Calu3 (cell line): ENCODE measurements at regions not wholly inside any gene's neighbourhood (a gene's known extent, or its start where the extent isn't known, plus 50 kb on each side); places are given as distances from the start of the nearest gene placed in this dataset.

Source experiments
- BruUV-seq: library from RNA; stranded (reverse); fragments of 400-500 nt; replicated peaks from 2 replicates; lab custom pipeline; 2021; lab: Mats Ljungman, UMichigan
- CTCF ChIA-PET: fragments of 300-600 bp; sonication (Branson Sonifier 250); formaldehyde crosslinking; loops from one replicate; lab custom pipeline; 2022; ENCODE audit warnings: antibody characterized with exemption; lab: Charles Lee
- DNase-seq: peaks from one replicate; pipeline ENCODE4 v3.0.0; 2022
- H3K27ac Mint-ChIP-seq: one replicate; pipeline ENCODE4 v1.8.0; 2022; ENCODE audit warnings: mixed read lengths; ENCODE audit not compliant: unreplicated experiment
- H3K27me3 Mint-ChIP-seq: one replicate; pipeline ENCODE4 v1.8.0; 2022; ENCODE audit warnings: mixed read lengths; ENCODE audit not compliant: unreplicated experiment
- H3K36me3 Mint-ChIP-seq: one replicate; pipeline ENCODE4 v1.8.0; 2022; ENCODE audit warnings: mild to moderate bottlenecking, moderate library complexity, mixed read lengths; ENCODE audit not compliant: insufficient read depth, unreplicated experiment
- H3K4me1 Mint-ChIP-seq: one replicate; pipeline ENCODE4 v1.8.0; 2022; ENCODE audit warnings: mild to moderate bottlenecking, low read depth, mixed read lengths; ENCODE audit not compliant: unreplicated experiment
- H3K4me3 Mint-ChIP-seq: one replicate; pipeline ENCODE4 v1.8.0; 2022; ENCODE audit warnings: mild to moderate bottlenecking, low read depth, moderate library complexity, mixed read lengths; ENCODE audit not compliant: unreplicated experiment
- H3K9me3 Mint-ChIP-seq: one replicate; pipeline ENCODE4 v1.8.0; 2022; ENCODE audit warnings: low read depth, mixed read lengths; ENCODE audit not compliant: unreplicated experiment
- intact Hi-C: fragments of 100-400 bp; cut with micrococcal nuclease; formaldehyde crosslinking; loops from one replicate; pipeline ENCODE4 v1.10.0; 2022; ENCODE audit not compliant: unreplicated experiment
- TF ChIP-seq, protein P1 (sequence below): fragments of 200-600 bp; IDR thresholded peaks from one replicate; pipeline ENCODE4 v1.8.0; 2022; ENCODE audit warnings: antibody characterized with exemption; ENCODE audit not compliant: unreplicated experiment

GRCh38 chr3:106172780-106173179 lies 304.0 kb upstream of the CBLB start:
- CTCF ChIA-PET = no interaction called here
- no peaks in the 10 kb centered on the region for H3K9me3 Mint-ChIP-seq
- DNase-seq = no peak
- H3K27ac Mint-ChIP-seq = no peak overlapping the region
- intact Hi-C loops = no loop called here
- H3K4me3 Mint-ChIP-seq = no peak overlapping the region
- H3K36me3 Mint-ChIP-seq = no peaks in the 10 kb centered on the region
- no TSS peak for BruUV-seq
- H3K27me3 Mint-ChIP-seq = no peaks in the 10 kb centered on the region
- TF ChIP-seq, protein P1, sequence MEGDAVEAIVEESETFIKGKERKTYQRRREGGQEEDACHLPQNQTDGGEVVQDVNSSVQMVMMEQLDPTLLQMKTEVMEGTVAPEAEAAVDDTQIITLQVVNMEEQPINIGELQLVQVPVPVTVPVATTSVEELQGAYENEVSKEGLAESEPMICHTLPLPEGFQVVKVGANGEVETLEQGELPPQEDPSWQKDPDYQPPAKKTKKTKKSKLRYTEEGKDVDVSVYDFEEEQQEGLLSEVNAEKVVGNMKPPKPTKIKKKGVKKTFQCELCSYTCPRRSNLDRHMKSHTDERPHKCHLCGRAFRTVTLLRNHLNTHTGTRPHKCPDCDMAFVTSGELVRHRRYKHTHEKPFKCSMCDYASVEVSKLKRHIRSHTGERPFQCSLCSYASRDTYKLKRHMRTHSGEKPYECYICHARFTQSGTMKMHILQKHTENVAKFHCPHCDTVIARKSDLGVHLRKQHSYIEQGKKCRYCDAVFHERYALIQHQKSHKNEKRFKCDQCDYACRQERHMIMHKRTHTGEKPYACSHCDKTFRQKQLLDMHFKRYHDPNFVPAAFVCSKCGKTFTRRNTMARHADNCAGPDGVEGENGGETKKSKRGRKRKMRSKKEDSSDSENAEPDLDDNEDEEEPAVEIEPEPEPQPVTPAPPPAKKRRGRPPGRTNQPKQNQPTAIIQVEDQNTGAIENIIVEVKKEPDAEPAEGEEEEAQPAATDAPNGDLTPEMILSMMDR = no peak
- no peaks in the 10 kb centered on the region for H3K4me1 Mint-ChIP-seq

GRCh38 chr3:106175276-106175675 lies 306.5 kb upstream of the CBLB start:
- H3K4me3 Mint-ChIP-seq = no peak overlapping the region
- CTCF ChIA-PET = no interaction called here
- no peaks in the 10 kb centered on the region for H3K9me3 Mint-ChIP-seq
- H3K27me3 Mint-ChIP-seq = no peaks in the 10 kb centered on the region
- intact Hi-C loops = no loop called here
- TF ChIP-seq, protein P1 = no peak
- H3K4me1 Mint-ChIP-seq = no peaks in the 10 kb centered on the region
- no TSS peak for BruUV-seq
- no peak for DNase-seq
- no peak overlapping the region for H3K27ac Mint-ChIP-seq
- H3K36me3 Mint-ChIP-seq = no peaks in the 10 kb centered on the region

DNA sequence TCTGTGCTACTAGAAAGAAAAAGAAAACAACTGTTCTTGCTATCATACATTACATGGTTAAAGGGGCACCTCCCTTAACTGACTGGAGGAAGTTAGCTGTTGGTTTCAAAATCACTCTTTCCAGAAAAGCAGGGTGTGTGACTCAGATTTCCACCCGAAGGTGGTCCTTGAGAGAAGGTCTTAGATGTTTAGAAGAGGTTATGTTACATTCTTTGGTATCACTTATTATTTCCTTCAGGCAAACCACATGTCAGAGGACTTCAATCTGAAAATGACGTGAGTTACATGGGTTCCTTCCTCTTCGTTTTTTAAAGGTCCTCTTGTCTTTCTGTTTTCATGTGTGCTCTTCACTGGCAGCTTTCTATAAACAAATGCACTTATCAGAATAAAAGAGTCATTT lies 307.9 kb upstream of the CBLB start:
- H3K27ac Mint-ChIP-seq = no peak overlapping the region
- intact Hi-C loops = no loop called here
- H3K4me1 Mint-ChIP-seq = no peaks in the 10 kb centered on the region
- no peaks in the 10 kb centered on the region for H3K36me3 Mint-ChIP-seq
- no peak for DNase-seq
- no peaks in the 10 kb centered on the region for H3K9me3 Mint-ChIP-seq
- H3K27me3 Mint-ChIP-seq = no peaks in the 10 kb centered on the region
- CTCF ChIA-PET = no interaction called here
- no TSS peak for BruUV-seq
- no peak overlapping the region for H3K4me3 Mint-ChIP-seq
- TF ChIP-seq, protein P1 = no peak

DNA sequence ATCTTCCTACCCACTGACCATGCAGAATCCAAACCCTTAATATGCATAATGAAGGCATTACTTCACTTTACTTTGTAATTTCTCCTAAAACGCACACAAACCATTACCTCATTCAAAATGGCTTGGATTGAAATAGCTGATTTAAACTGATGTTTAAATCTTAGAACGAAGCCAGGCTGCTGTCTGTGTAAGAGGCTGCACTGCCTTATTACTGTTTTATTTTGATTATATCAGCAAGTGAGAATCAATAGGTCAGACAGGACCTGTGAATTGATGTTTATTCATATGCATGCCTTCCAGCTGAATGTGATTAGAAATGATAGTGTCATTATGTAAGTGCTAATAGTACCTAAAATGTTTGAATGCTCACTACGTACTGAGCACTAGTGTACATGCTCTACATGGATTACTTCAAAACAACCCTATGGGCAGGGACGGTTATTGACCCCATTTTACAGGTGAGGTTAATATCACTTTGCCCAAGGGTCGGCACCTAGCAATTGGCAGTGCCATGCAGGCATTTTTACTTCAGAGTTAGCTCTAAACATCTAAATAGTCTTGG lies 314.2 kb upstream of the CBLB start:
- no TSS peak for BruUV-seq
- Mint-ChIP-seq H3K36me3 (no peaks in the 10 kb centered on the region), H3K27me3 (no peaks in the 10 kb centered on the region), H3K27ac (no peak overlapping the region), H3K9me3 (no peaks in the 10 kb centered on the region), H3K4me3 (no peak overlapping the region), H3K4me1 (no peaks in the 10 kb centered on the region)
- CTCF ChIA-PET = no interaction called here
- intact Hi-C loops = no loop called here
- TF ChIP-seq, protein P1 = no peak
- DNase-seq = no peak
